Astrocyte (in vitro differentiated cells and primary cell): ENCODE measurements at regions not wholly inside any gene's neighbourhood (a gene's known extent, or its start where the extent isn't known, plus 50 kb on each side); places are given as distances from the start of the nearest gene placed in this dataset.

Experiments
- DNase-seq: peaks from one replicate; pipeline ENCODE4 v3.0.0-alpha.2; 2010; ENCODE audit warnings: low read depth
- FAIRE-seq: peaks from 2 replicates; lab custom pipeline; 2011; peaks lifted over from hg19 to GRCh38; lab: Jason Lieb, UNC
- H2AFZ ChIP-seq: 2 replicates; pipeline ENCODE4 v1.6.0; 2012; ENCODE audit warnings: low read depth, low read length, inconsistent platforms
- H3K27ac ChIP-seq: 2 replicates; pipeline ENCODE4 v1.5.1; 2011; ENCODE audit warnings: low read depth, low read length, inconsistent platforms
- H3K27me3 ChIP-seq: 2 replicates; pipeline ENCODE4 v1.6.0; 2011; ENCODE audit warnings: low read length, inconsistent platforms; ENCODE audit not compliant: insufficient read depth
- H3K36me3 ChIP-seq: 2 replicates; pipeline ENCODE4 v1.5.1; 2011; ENCODE audit warnings: low read length, inconsistent platforms; ENCODE audit not compliant: insufficient read depth
- H3K4me1 ChIP-seq: 2 replicates; pipeline ENCODE4 v1.5.1; 2011; ENCODE audit warnings: low read length, inconsistent platforms; ENCODE audit not compliant: insufficient read depth
- H3K4me2 ChIP-seq: 2 replicates; pipeline ENCODE4 v1.6.0; 2012; ENCODE audit warnings: low read length, inconsistent platforms
- H3K4me3 ChIP-seq: 2 replicates; pipeline ENCODE4 v1.5.1; 2011; ENCODE audit warnings: low read depth, mild to moderate bottlenecking, low read length, inconsistent platforms; ENCODE audit not compliant: insufficient read depth
- H3K79me2 ChIP-seq: 2 replicates; pipeline ENCODE4 v1.6.0; 2012; ENCODE audit warnings: mild to moderate bottlenecking, low read length, inconsistent platforms; ENCODE audit not compliant: insufficient read depth
- H3K9ac ChIP-seq: 2 replicates; pipeline ENCODE4 v1.6.0; 2012; ENCODE audit warnings: mild to moderate bottlenecking, low read length, inconsistent platforms
- H3K9me3 ChIP-seq: 2 replicates; pipeline ENCODE4 v1.5.1; 2012; ENCODE audit warnings: low read depth, mild to moderate bottlenecking, low read length, inconsistent platforms; ENCODE audit not compliant: insufficient read depth
- H4K20me1 ChIP-seq: 2 replicates; pipeline ENCODE4 v1.6.0; 2012; ENCODE audit warnings: low read length, inconsistent platforms; ENCODE audit not compliant: insufficient read depth
- H3K27ac Mint-ChIP-seq: one replicate; pipeline ENCODE4 v1.8.0; 2021; ENCODE audit warnings: mild to moderate bottlenecking, mixed read lengths; ENCODE audit not compliant: unreplicated experiment
- H3K27me3 Mint-ChIP-seq: one replicate; pipeline ENCODE4 v1.8.0; 2021; ENCODE audit warnings: low read depth, mixed read lengths; ENCODE audit not compliant: unreplicated experiment
- H3K36me3 Mint-ChIP-seq: one replicate; pipeline ENCODE4 v1.8.0; 2021; ENCODE audit warnings: low read depth, mixed read lengths; ENCODE audit not compliant: unreplicated experiment
- H3K4me1 Mint-ChIP-seq: one replicate; pipeline ENCODE4 v1.8.0; 2021; ENCODE audit warnings: low read depth, mixed read lengths; ENCODE audit not compliant: unreplicated experiment
- H3K4me3 Mint-ChIP-seq: one replicate; pipeline ENCODE4 v1.8.0; 2021; ENCODE audit warnings: mild to moderate bottlenecking, moderate library complexity, mixed read lengths; ENCODE audit not compliant: unreplicated experiment
- H3K9me3 Mint-ChIP-seq: one replicate; pipeline ENCODE4 v1.8.0; 2021; ENCODE audit warnings: mild to moderate bottlenecking, mixed read lengths; ENCODE audit not compliant: unreplicated experiment
- CTCF ChIP-seq: IDR thresholded peaks from 2 replicates; pipeline ENCODE4 v1.5.1; 2011; ENCODE audit warnings: low read depth, mild to moderate bottlenecking, inconsistent platforms, low read length, moderate library complexity; ENCODE audit not compliant: insufficient read depth
- EZH2 ChIP-seq: IDR thresholded peaks from 2 replicates; pipeline ENCODE4 v1.6.1; 2012; ENCODE audit warnings: mild to moderate bottlenecking, low read length, inconsistent platforms; ENCODE audit not compliant: insufficient read depth

DNA sequence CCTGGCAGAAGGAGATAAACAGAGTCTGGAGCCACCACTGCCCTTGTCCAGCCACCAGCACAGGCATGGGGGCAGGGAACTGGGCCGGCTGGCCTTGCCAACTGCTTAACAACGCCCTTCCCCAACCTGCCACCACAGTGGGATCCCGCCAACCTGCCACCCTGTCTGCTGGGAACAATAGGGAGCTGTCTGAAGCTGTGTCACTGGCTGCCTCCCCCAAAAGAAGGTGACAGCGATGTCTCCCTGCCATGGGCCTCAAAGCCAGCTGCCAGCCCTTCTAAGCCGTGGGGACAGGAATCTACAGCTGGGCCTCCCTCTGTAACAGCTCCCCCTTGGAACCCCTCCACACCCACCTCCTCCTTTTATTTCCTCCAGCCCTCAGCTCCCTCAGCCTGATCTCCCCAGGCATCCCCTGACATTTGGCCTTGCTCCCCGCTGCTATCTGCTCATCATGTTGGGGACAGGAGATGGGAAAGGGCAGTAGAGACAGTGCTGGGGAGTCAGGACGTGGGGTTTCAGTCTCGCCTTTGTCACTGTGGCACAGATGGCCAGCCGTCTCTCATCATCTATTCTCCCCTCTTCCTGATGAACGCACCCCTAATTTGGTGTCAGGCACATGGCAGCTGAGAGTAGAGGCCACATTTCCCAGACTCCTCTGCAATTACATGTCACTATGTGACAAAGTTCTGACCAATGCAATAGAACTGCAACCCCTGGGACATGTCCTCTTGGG is 51.3 kb upstream of the PRDM11 start:
- Mint-ChIP-seq H3K27me3 (peaks cover 33% of the 10 kb centered on the region), H3K27ac (no peak overlapping the region), H3K4me3 (no peak overlapping the region), H3K9me3 (no peaks in the 10 kb centered on the region), H3K36me3 (no peaks in the 10 kb centered on the region), H3K4me1 (peaks cover 20% of the 10 kb centered on the region)
- no peak for TF ChIP-seq EZH2
- TF ChIP-seq CTCF, result no peak
- no peak overlapping the region for H3K27ac ChIP-seq
- H4K20me1 ChIP-seq, result peaks cover 14% of the 10 kb centered on the region
- DNase-seq (no peak), FAIRE-seq (no peak)
- H3K79me2 ChIP-seq, result no peaks in the 10 kb centered on the region
- no peak overlapping the region for H3K4me2 ChIP-seq
- H3K27me3 ChIP-seq, result peaks cover 37% of the 10 kb centered on the region
- H3K9me3 ChIP-seq, result no peaks in the 10 kb centered on the region
- no peak overlapping the region for H3K9ac ChIP-seq
- H3K36me3 ChIP-seq, result no peaks in the 10 kb centered on the region
- no peak overlapping the region for H3K4me3 ChIP-seq
- H3K4me1 ChIP-seq, result peaks cover 18% of the 10 kb centered on the region
- H2AFZ ChIP-seq, result no peak overlapping the region

- H2AFZ ChIP-seq, result no peak overlapping the region
- H3K4me2 ChIP-seq, result no peak overlapping the region
- H3K79me2 ChIP-seq, result no peaks in the 10 kb centered on the region
- peaks cover 18% of the 10 kb centered on the region for H3K4me1 ChIP-seq
- FAIRE-seq, result no peak
- H3K36me3 Mint-ChIP-seq, result no peaks in the 10 kb centered on the region
- DNase-seq, result no peak
- no peak overlapping the region for H3K27ac ChIP-seq
- no peak for TF ChIP-seq EZH2
- TF ChIP-seq CTCF, result no peak
- H3K36me3 ChIP-seq, result no peaks in the 10 kb centered on the region
- H3K4me1 Mint-ChIP-seq, result peaks cover 19% of the 10 kb centered on the region
- H3K27me3 Mint-ChIP-seq, result peaks cover 37% of the 10 kb centered on the region
- no peak overlapping the region for H3K4me3 Mint-ChIP-seq
- no peak overlapping the region for H3K27ac Mint-ChIP-seq
- no peaks in the 10 kb centered on the region for H3K9me3 Mint-ChIP-seq
- H4K20me1 ChIP-seq, result peaks cover 14% of the 10 kb centered on the region
- no peaks in the 10 kb centered on the region for H3K9me3 ChIP-seq
- no peak overlapping the region for H3K4me3 ChIP-seq
- no peak overlapping the region for H3K9ac ChIP-seq
- H3K27me3 ChIP-seq, result peaks cover 42% of the 10 kb centered on the region
Observed at GRCh38 chr11:45095691-45096010, 50.8 kb upstream of the PRDM11 start.

DNA sequence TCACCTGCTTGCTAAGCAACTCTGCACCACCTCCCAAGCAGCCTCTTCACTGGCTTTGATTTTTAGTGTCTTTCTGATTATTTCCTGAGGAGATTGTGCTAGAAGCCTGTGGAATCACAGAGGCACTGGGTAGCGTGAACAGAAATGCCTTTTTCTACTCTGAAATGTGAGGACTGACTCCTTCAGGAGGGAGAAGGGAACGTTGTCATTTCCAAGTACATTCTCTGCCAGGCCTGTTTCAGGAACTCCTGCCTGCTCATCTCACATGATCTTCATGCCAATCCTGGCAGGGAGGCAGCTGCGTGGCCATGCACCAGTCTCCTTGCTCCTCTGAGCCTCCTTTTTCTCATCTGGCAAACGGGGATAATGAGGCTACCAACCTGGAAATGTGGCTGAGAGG is 49.8 kb upstream of the PRDM11 start:
- H2AFZ ChIP-seq, result no peak overlapping the region
- Mint-ChIP-seq H3K27me3 (peaks cover 45% of the 10 kb centered on the region), H3K36me3 (no peaks in the 10 kb centered on the region), H3K4me1 (peaks cover 16% of the 10 kb centered on the region), H3K4me3 (no peak overlapping the region), H3K27ac (no peak overlapping the region), H3K9me3 (no peaks in the 10 kb centered on the region)
- peaks cover 14% of the 10 kb centered on the region for H4K20me1 ChIP-seq
- H3K9ac ChIP-seq, result no peak overlapping the region
- H3K79me2 ChIP-seq, result no peaks in the 10 kb centered on the region
- H3K9me3 ChIP-seq, result no peaks in the 10 kb centered on the region
- H3K36me3 ChIP-seq, result no peaks in the 10 kb centered on the region
- H3K4me3 ChIP-seq, result no peak overlapping the region
- peaks cover 47% of the 10 kb centered on the region for H3K27me3 ChIP-seq
- no peak overlapping the region for H3K27ac ChIP-seq
- TF ChIP-seq CTCF (no peak), EZH2 (no peak)
- H3K4me1 ChIP-seq, result peaks cover 18% of the 10 kb centered on the region
- DNase-seq (no peak), FAIRE-seq (no peak)
- no peak overlapping the region for H3K4me2 ChIP-seq
